Ishikawa (cell line): ENCODE measurements at regions not wholly inside any gene's neighbourhood (a gene's known extent, or its start where the extent isn't known, plus 50 kb on each side); places are given as distances from the start of the nearest gene placed in this dataset.

Experiments
- CEBPB ChIP-seq: IDR thresholded peaks from 2 replicates; pipeline ENCODE4 v1.6.1; 2012
- EGR1 ChIP-seq: IDR thresholded peaks from 2 replicates; pipeline ENCODE4 v1.6.1; 2012
- EP300 ChIP-seq: IDR thresholded peaks from 2 replicates; pipeline ENCODE4 v1.6.1; 2012; ENCODE audit warnings: borderline replicate concordance
- RAD21 ChIP-seq: IDR thresholded peaks from 2 replicates; pipeline ENCODE4 v1.6.1; 2012; ENCODE audit warnings: low read depth
- TAF1 ChIP-seq: IDR thresholded peaks from 2 replicates; pipeline ENCODE4 v1.6.1; 2012; ENCODE audit warnings: low read depth, mild to moderate bottlenecking
- TCF12 ChIP-seq: IDR thresholded peaks from 2 replicates; pipeline ENCODE4 v1.6.1; 2012; ENCODE audit warnings: low read depth
- TEAD4 ChIP-seq: IDR thresholded peaks from 2 replicates; pipeline ENCODE4 v1.6.1; 2012
- YY1 ChIP-seq: IDR thresholded peaks from 2 replicates; pipeline ENCODE4 v1.6.1; 2012; ENCODE audit warnings: low read depth
- TF ChIP-seq, protein P1 (sequence below): IDR thresholded peaks from 2 replicates; pipeline ENCODE4 v1.6.1; 2012; ENCODE audit warnings: low read depth, mild to moderate bottlenecking

DNA sequence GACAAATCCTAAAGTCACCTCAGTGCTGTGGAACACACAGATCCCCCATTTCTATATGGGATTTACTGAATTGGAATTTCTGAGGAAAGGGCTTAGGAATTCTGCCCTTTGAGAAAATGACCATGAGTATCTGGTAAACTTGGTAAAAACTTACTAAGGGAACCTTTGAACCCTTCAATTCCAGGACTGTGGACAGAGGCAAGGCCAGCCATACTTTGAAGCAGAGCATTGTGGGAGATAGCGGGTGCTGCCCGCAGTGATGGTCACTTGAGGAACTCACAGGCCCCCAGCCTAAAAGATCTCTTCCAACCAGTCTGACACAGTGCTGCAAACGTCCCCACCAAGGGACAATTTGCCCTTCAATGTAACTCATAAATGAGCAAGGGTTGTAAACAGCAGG is 61.4 kb downstream of the IRX6 start:
- no peak for TF ChIP-seq CEBPB
- no peak for TF ChIP-seq EP300
- no peak for TF ChIP-seq TCF12
- TF ChIP-seq TEAD4 = no peak
- TF ChIP-seq, protein P1, sequence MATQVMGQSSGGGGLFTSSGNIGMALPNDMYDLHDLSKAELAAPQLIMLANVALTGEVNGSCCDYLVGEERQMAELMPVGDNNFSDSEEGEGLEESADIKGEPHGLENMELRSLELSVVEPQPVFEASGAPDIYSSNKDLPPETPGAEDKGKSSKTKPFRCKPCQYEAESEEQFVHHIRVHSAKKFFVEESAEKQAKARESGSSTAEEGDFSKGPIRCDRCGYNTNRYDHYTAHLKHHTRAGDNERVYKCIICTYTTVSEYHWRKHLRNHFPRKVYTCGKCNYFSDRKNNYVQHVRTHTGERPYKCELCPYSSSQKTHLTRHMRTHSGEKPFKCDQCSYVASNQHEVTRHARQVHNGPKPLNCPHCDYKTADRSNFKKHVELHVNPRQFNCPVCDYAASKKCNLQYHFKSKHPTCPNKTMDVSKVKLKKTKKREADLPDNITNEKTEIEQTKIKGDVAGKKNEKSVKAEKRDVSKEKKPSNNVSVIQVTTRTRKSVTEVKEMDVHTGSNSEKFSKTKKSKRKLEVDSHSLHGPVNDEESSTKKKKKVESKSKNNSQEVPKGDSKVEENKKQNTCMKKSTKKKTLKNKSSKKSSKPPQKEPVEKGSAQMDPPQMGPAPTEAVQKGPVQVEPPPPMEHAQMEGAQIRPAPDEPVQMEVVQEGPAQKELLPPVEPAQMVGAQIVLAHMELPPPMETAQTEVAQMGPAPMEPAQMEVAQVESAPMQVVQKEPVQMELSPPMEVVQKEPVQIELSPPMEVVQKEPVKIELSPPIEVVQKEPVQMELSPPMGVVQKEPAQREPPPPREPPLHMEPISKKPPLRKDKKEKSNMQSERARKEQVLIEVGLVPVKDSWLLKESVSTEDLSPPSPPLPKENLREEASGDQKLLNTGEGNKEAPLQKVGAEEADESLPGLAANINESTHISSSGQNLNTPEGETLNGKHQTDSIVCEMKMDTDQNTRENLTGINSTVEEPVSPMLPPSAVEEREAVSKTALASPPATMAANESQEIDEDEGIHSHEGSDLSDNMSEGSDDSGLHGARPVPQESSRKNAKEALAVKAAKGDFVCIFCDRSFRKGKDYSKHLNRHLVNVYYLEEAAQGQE = peak; percentile 45; the same call in 1 of the 2 replicates
- TF ChIP-seq TAF1 = no peak
- no peak for TF ChIP-seq YY1
- no peak for TF ChIP-seq RAD21
- TF ChIP-seq EGR1 = no peak
